ENCODE measurements at regions not wholly inside any gene's neighbourhood (a gene's known extent, or its start where the extent isn't known, plus 50 kb on each side); places are given as distances from the start of the nearest gene placed in this dataset.

DNA sequence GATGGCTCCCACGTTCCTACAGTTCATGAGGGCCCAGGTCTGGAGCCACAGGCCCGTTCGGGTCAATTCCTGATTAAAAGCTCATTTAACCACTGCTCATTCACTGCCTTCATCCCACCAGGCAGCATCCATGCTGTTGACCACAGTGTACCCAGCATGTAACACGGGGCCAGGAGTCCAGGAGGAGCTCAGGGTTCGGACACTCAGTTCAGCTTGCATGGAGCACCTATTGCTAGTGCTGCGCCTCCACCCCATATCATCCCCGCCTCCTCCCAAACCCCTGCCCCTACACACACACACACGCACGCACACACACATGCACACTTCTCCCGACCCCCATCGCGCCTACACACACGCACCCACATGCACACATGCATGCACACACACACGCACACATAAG is 72.9 kb upstream of the SNTG2 start:
- Histone ChIP-seq H4K8ac (ENCODE audit: low read length) (no peak overlapping the region), H2BK120ac (ENCODE audit: low read depth, low read length) (no peak overlapping the region), H4K91ac (ENCODE audit: low read length) (no peak overlapping the region), H3K18ac (ENCODE audit: low read depth in 1 of 2, low read length in 2 of 2) (no peak overlapping the region), H2BK5ac (ENCODE audit: low read depth, low read length, poor library complexity, severe bottlenecking) (no peak overlapping the region), H3K4me2 (ENCODE audit: low read length, poor library complexity, severe bottlenecking) (no peak overlapping the region), H3K4me1 (ENCODE audit: control insufficient read depth, insufficient read depth, low read depth, low read length) (no peaks in the 10 kb centered on the region), H3K27me3 (ENCODE audit: control insufficient read depth in 1 of 2, insufficient read depth in 1 of 2, low read length in 2 of 2) (peaks cover 0 to 41% of the 10 kb centered on the region in 2 experiments), H2AFZ (ENCODE audit: low read depth, low read length) (no peak overlapping the region), H3K4me3 (ENCODE audit: insufficient read depth in 1 of 2, low read depth in 1 of 2, low read length in 2 of 2) (no peak overlapping the region), H2AK5ac (ENCODE audit: low read length, severe bottlenecking) (no peak overlapping the region), H2BK12ac (ENCODE audit: low read length in 2 of 2) (no peak overlapping the region), H3K36me3 (ENCODE audit: control insufficient read depth in 1 of 2, insufficient read depth in 2 of 2, low read depth in 1 of 2, low read length in 2 of 2) (no peaks in the 10 kb centered on the region), H3K4ac (ENCODE audit: low read depth in 1 of 2, low read length in 2 of 2) (no peak overlapping the region), H3K9ac (ENCODE audit: low read length) (no peak overlapping the region), H3K27ac (ENCODE audit: low read length, poor library complexity, severe bottlenecking) (no peak overlapping the region), H3K9me3 (ENCODE audit: control insufficient read depth, low read length) (no peaks in the 10 kb centered on the region), H2BK15ac (ENCODE audit: low read depth, poor library complexity, severe bottlenecking) (no peak overlapping the region), H3K23ac (ENCODE audit: low read length in 2 of 2) (no peak overlapping the region), H3K14ac (ENCODE audit: low read length in 2 of 2) (no peak overlapping the region), H3K79me1 (replicated peaks; ENCODE audit: low read length, poor library complexity, severe bottlenecking) (no peaks in the 10 kb centered on the region)
- DNase-seq, result no peak
- WGBS, result 91% methylated on average over 14 of the region's 14 CpGs

DNA sequence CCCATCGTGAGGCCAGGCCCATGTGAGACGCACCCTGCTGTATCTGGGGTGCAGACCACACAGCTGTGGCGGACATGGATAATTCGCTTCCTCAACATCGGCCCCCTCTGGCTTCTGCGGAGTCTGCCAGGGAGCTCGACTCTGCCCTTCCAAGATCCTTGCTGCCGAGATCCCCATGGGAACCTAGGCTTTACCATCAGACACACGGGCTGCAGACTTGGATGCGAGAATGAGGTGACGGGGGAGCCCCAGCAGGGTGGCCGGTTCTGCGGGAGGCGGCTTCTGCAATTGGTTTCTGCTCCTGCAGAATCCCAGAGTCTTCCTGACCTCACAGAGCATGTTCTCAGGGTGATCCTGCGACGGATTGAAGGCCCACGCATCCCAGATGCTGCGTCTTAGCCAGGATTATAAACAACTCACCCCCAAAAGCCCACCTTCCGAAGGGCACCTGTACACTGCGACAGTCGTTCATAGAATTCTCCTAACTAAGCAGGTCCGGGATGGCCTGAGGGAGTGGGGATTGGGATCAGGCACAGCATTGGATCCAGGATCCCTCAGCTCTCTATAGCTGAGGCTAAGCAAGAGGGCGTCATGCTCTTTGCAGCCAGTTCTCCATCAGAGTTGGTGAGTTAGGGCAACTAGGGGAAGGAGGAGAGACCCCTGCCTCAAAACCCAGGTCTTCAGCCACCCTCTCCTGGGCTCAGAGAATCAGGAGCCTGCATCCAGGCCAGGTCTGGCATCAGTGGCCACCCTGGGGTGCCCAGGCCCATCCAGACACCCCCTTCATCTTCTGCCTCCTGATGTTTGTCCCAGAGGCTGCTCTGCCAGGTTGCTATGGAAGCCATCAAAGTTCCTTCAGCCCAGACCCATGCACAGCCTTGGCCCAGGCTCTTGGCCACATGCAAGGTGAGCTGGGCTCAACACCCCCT is 74.7 kb upstream of the SNTG2 start:
- DNase-seq, result no peak
- H4K8ac ChIP-seq (ENCODE audit: low read length), result no peak overlapping the region
- no peak overlapping the region for H2BK5ac ChIP-seq (ENCODE audit: low read depth, low read length, poor library complexity, severe bottlenecking)
- no peak overlapping the region for H3K4ac ChIP-seq (ENCODE audit: low read depth in 1 of 2, low read length in 2 of 2)
- no peak overlapping the region for H4K91ac ChIP-seq (ENCODE audit: low read length)
- H3K23ac ChIP-seq (ENCODE audit: low read length in 2 of 2), result no peak overlapping the region
- no peaks in the 10 kb centered on the region for H3K9me3 ChIP-seq (ENCODE audit: control insufficient read depth, low read length)
- H3K4me1 ChIP-seq (ENCODE audit: control insufficient read depth, insufficient read depth, low read depth, low read length), result peaks cover 2% of the 10 kb centered on the region
- H3K14ac ChIP-seq (ENCODE audit: low read length in 2 of 2), result no peak overlapping the region
- H2AK5ac ChIP-seq (ENCODE audit: low read length, severe bottlenecking), result no peak overlapping the region
- H3K36me3 ChIP-seq (ENCODE audit: control insufficient read depth in 1 of 2, insufficient read depth in 2 of 2, low read depth in 1 of 2, low read length in 2 of 2), result no peaks in the 10 kb centered on the region
- H2BK12ac ChIP-seq (ENCODE audit: low read length in 2 of 2), result no peak overlapping the region
- no peak overlapping the region for H3K9ac ChIP-seq (ENCODE audit: low read length)
- no peak overlapping the region for H2BK15ac ChIP-seq (ENCODE audit: low read depth, poor library complexity, severe bottlenecking)
- H3K18ac ChIP-seq (ENCODE audit: low read depth in 1 of 2, low read length in 2 of 2), result no peak overlapping the region
- no peak overlapping the region for H2AFZ ChIP-seq (ENCODE audit: low read depth, low read length)
- no peak overlapping the region for H2BK120ac ChIP-seq (ENCODE audit: low read depth, low read length)
- WGBS, result 85% methylated on average over 23 of the region's 23 CpGs
- no peak overlapping the region for H3K4me3 ChIP-seq (ENCODE audit: insufficient read depth in 1 of 2, low read depth in 1 of 2, low read length in 2 of 2)
- peaks cover 0 to 47% of the 10 kb centered on the region in 2 experiments for H3K27me3 ChIP-seq (ENCODE audit: control insufficient read depth in 1 of 2, insufficient read depth in 1 of 2, low read length in 2 of 2)
- H3K79me1 ChIP-seq (replicated peaks; ENCODE audit: low read length, poor library complexity, severe bottlenecking), result no peaks in the 10 kb centered on the region
- H3K4me2 ChIP-seq (ENCODE audit: low read length, poor library complexity, severe bottlenecking), result no peak overlapping the region
- H3K27ac ChIP-seq (ENCODE audit: low read length, poor library complexity, severe bottlenecking), result no peak overlapping the region

GRCh38 chr2:873651-874580 is 76.7 kb upstream of the SNTG2 start:
- Histone ChIP-seq H2AFZ (ENCODE audit: low read depth, low read length) (no peak overlapping the region), H2AK5ac (ENCODE audit: low read length, severe bottlenecking) (no peak overlapping the region), H3K79me1 (replicated peaks; ENCODE audit: low read length, poor library complexity, severe bottlenecking) (no peaks in the 10 kb centered on the region), H3K27me3 (ENCODE audit: control insufficient read depth in 1 of 2, insufficient read depth in 1 of 2, low read length in 2 of 2) (peaks cover 0 to 60% of the 10 kb centered on the region in 2 experiments), H3K4me2 (ENCODE audit: low read length, poor library complexity, severe bottlenecking) (no peak overlapping the region), H3K18ac (ENCODE audit: low read depth in 1 of 2, low read length in 2 of 2) (no peak overlapping the region), H2BK12ac (ENCODE audit: low read length in 2 of 2) (no peak overlapping the region), H3K4ac (ENCODE audit: low read depth in 1 of 2, low read length in 2 of 2) (no peak overlapping the region), H2BK5ac (ENCODE audit: low read depth, low read length, poor library complexity, severe bottlenecking) (no peak overlapping the region), H2BK15ac (ENCODE audit: low read depth, poor library complexity, severe bottlenecking) (no peak overlapping the region), H3K4me3 (ENCODE audit: insufficient read depth in 1 of 2, low read depth in 1 of 2, low read length in 2 of 2) (no peak overlapping the region), H3K9ac (ENCODE audit: low read length) (no peak overlapping the region), H2BK120ac (ENCODE audit: low read depth, low read length) (no peak overlapping the region), H3K14ac (ENCODE audit: low read length in 2 of 2) (no peak overlapping the region), H3K27ac (ENCODE audit: low read length, poor library complexity, severe bottlenecking) (no peak overlapping the region), H3K9me3 (ENCODE audit: control insufficient read depth, low read length) (no peaks in the 10 kb centered on the region), H4K91ac (ENCODE audit: low read length) (no peak overlapping the region), H3K4me1 (ENCODE audit: control insufficient read depth, insufficient read depth, low read depth, low read length) (peaks cover 2% of the 10 kb centered on the region), H3K23ac (ENCODE audit: low read length in 2 of 2) (no peak overlapping the region), H3K36me3 (ENCODE audit: control insufficient read depth in 1 of 2, insufficient read depth in 2 of 2, low read depth in 1 of 2, low read length in 2 of 2) (no peaks in the 10 kb centered on the region), H4K8ac (ENCODE audit: low read length) (no peak overlapping the region)
- DNase-seq, result no peak
- 78% methylated on average over 27 of the region's 27 CpGs for WGBS

DNA sequence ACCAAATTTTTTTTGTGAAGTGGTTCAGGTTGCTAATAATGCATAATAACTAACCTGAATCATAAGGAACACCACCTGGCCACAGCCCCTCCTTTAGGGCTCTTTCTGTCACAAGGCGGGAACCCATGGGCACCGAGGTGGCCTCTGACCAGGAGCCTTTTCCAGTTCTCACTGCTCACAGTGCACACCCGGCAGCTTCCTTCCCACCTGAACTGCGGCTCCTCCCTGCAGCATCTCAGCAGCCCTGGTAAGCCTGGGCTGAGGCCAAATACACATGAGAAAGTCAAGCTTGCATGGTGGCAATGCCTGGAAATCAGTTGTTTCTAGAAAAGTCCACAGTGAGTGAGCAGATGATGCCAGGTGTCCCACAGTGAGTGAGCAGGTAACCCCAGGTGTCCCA is 77.6 kb upstream of the SNTG2 start:
- no peak overlapping the region for H3K14ac ChIP-seq (ENCODE audit: low read length in 2 of 2)
- H4K8ac ChIP-seq (ENCODE audit: low read length), result no peak overlapping the region
- no peak overlapping the region for H2AFZ ChIP-seq (ENCODE audit: low read depth, low read length)
- H2BK120ac ChIP-seq (ENCODE audit: low read depth, low read length), result no peak overlapping the region
- no peaks in the 10 kb centered on the region for H3K9me3 ChIP-seq (ENCODE audit: control insufficient read depth, low read length)
- no peak overlapping the region for H2BK5ac ChIP-seq (ENCODE audit: low read depth, low read length, poor library complexity, severe bottlenecking)
- H3K79me1 ChIP-seq (replicated peaks; ENCODE audit: low read length, poor library complexity, severe bottlenecking), result no peaks in the 10 kb centered on the region
- H3K4ac ChIP-seq (ENCODE audit: low read depth in 1 of 2, low read length in 2 of 2), result no peak overlapping the region
- H2BK12ac ChIP-seq (ENCODE audit: low read length in 2 of 2), result no peak overlapping the region
- H3K23ac ChIP-seq (ENCODE audit: low read length in 2 of 2), result no peak overlapping the region
- peaks cover 0 to 53% of the 10 kb centered on the region in 2 experiments for H3K27me3 ChIP-seq (ENCODE audit: control insufficient read depth in 1 of 2, insufficient read depth in 1 of 2, low read length in 2 of 2)
- no peak overlapping the region for H3K4me3 ChIP-seq (ENCODE audit: insufficient read depth in 1 of 2, low read depth in 1 of 2, low read length in 2 of 2)
- H2BK15ac ChIP-seq (ENCODE audit: low read depth, poor library complexity, severe bottlenecking), result no peak overlapping the region
- no peak for DNase-seq
- H2AK5ac ChIP-seq (ENCODE audit: low read length, severe bottlenecking), result no peak overlapping the region
- no peak overlapping the region for H3K18ac ChIP-seq (ENCODE audit: low read depth in 1 of 2, low read length in 2 of 2)
- no peak overlapping the region for H3K27ac ChIP-seq (ENCODE audit: low read length, poor library complexity, severe bottlenecking)
- WGBS, result 90% methylated on average over 4 of the region's 4 CpGs
- H3K36me3 ChIP-seq (ENCODE audit: control insufficient read depth in 1 of 2, insufficient read depth in 2 of 2, low read depth in 1 of 2, low read length in 2 of 2), result no peaks in the 10 kb centered on the region
- peaks cover 2% of the 10 kb centered on the region for H3K4me1 ChIP-seq (ENCODE audit: control insufficient read depth, insufficient read depth, low read depth, low read length)
- no peak overlapping the region for H4K91ac ChIP-seq (ENCODE audit: low read length)
- H3K4me2 ChIP-seq (ENCODE audit: low read length, poor library complexity, severe bottlenecking), result no peak overlapping the region
- no peak overlapping the region for H3K9ac ChIP-seq (ENCODE audit: low read length)

Data from mesenchymal stem cell (in vitro differentiated cells and primary cell).